ENCODE measurements at regions not wholly inside any gene's neighbourhood (a gene's known extent, or its start where the extent isn't known, plus 50 kb on each side); places are given as distances from the start of the nearest gene placed in this dataset.

- H3K27ac ChIP-seq (ENCODE audit: low read depth in 2 of 2, low read length in 2 of 2): no peak overlapping the region
- H3K36me3 ChIP-seq (ENCODE audit: control insufficient read depth in 2 of 3, insufficient read depth in 3 of 3, low read length in 3 of 3): no peaks in the 10 kb centered on the region
- no peaks in the 10 kb centered on the region for H3K4me1 ChIP-seq (ENCODE audit: control insufficient read depth in 2 of 3, insufficient read depth in 2 of 3, low read depth in 1 of 3, low read length in 3 of 3)
- no peak overlapping the region for H3K4me3 ChIP-seq (ENCODE audit: low read length in 3 of 3)
- no peak overlapping the region for H3K9ac ChIP-seq (ENCODE audit: low read length in 3 of 3)
- FAIRE-seq: no peak
- TF ChIP-seq CTCF (IDR thresholded peaks at IDR 0.05; ENCODE audit: borderline replicate concordance, extremely low read depth, insufficient read depth): no peak
- intact Hi-C loops (cut with DNase I): no loop called here
- no peaks in the 10 kb centered on the region for H3K9me3 ChIP-seq (ENCODE audit: control insufficient read depth in 2 of 3, insufficient read depth in 1 of 3, low read length in 3 of 3)
- H3K27me3 ChIP-seq (ENCODE audit: control insufficient read depth, insufficient read depth, low read length): no peaks in the 10 kb centered on the region
- DNase-seq: no peak
These were observed 99.9 kb upstream of the FAM204A start for GRCh38 chr10:118442032-118442431.

DNA sequence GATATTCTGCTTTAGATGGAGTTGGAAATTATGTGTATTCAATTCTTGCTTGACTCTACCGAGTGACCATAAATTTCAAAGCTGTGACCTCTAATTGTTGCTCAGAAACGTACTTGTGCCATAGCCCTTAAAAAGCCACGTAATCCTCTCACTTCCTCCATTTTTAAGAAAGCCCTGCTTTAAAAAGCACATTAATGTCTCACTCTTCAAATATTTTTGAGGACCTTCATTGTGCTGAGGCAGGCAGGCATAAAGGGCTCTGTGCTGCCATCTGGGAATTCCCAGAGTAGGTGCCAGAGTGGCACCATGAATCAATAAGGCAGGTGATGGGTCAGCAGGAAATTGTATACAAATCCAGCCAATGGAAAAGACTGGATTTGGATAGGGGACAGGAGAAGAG, 97.7 kb upstream of the FAM204A start:
- Histone ChIP-seq H3K4me1 (ENCODE audit: control insufficient read depth in 2 of 3, insufficient read depth in 2 of 3, low read depth in 1 of 3, low read length in 3 of 3) (no peaks in the 10 kb centered on the region), H3K27ac (ENCODE audit: low read depth in 2 of 2, low read length in 2 of 2) (no peak overlapping the region), H3K4me3 (ENCODE audit: low read length in 3 of 3) (no peak overlapping the region), H3K9ac (ENCODE audit: low read length in 3 of 3) (no peak overlapping the region), H3K27me3 (ENCODE audit: control insufficient read depth, insufficient read depth, low read length) (no peaks in the 10 kb centered on the region), H3K36me3 (ENCODE audit: control insufficient read depth in 2 of 3, insufficient read depth in 3 of 3, low read length in 3 of 3) (no peaks in the 10 kb centered on the region), H3K9me3 (ENCODE audit: control insufficient read depth in 2 of 3, insufficient read depth in 1 of 3, low read length in 3 of 3) (no peaks in the 10 kb centered on the region)
- FAIRE-seq: no peak
- intact Hi-C loops (cut with DNase I): no loop called here
- no peak for TF ChIP-seq CTCF (IDR thresholded peaks at IDR 0.05; ENCODE audit: borderline replicate concordance, extremely low read depth, insufficient read depth)
- no peak for DNase-seq

- Histone ChIP-seq H3K9me3 (ENCODE audit: control insufficient read depth in 2 of 3, insufficient read depth in 1 of 3, low read length in 3 of 3) (peaks cover 0 to 3% (median 0%) of the 10 kb centered on the region in 3 donors), H3K27ac (ENCODE audit: low read depth in 2 of 2, low read length in 2 of 2) (no peak overlapping the region), H3K4me1 (ENCODE audit: control insufficient read depth in 2 of 3, insufficient read depth in 2 of 3, low read depth in 1 of 3, low read length in 3 of 3) (no peaks in the 10 kb centered on the region), H3K27me3 (ENCODE audit: control insufficient read depth, insufficient read depth, low read length) (no peaks in the 10 kb centered on the region), H3K4me3 (ENCODE audit: low read length in 3 of 3) (no peak overlapping the region), H3K9ac (ENCODE audit: low read length in 3 of 3) (no peak overlapping the region), H3K36me3 (ENCODE audit: control insufficient read depth in 2 of 3, insufficient read depth in 3 of 3, low read length in 3 of 3) (no peaks in the 10 kb centered on the region)
- no peak for FAIRE-seq
- DNase-seq: no peak
- no peak for TF ChIP-seq CTCF (IDR thresholded peaks at IDR 0.05; ENCODE audit: borderline replicate concordance, extremely low read depth, insufficient read depth)
- intact Hi-C loops (cut with DNase I): no loop called here
These were observed 94.6 kb upstream of the FAM204A start for GRCh38 chr10:118436742-118437141.

DNA sequence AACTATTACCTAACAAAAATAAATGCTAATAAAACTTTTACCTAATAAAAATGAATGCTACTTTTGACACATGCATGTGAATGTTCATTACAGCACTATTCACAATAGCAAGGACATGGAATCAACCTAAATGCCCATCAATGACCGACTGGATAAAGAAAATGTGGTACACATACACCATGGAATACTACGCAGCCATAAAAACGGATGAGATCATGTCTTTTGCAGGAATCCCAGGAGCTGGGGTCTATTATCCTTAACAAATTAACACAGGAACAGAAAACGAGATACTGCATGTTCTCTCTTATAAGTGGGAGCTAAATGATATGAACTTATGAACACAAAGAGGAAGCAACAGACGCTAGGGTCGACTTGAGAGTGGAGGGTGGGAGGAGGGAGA, 88.1 kb upstream of the FAM204A start:
- H3K36me3 ChIP-seq (ENCODE audit: control insufficient read depth in 2 of 3, insufficient read depth in 3 of 3, low read length in 3 of 3): no peaks in the 10 kb centered on the region
- H3K4me1 ChIP-seq (ENCODE audit: control insufficient read depth in 2 of 3, insufficient read depth in 2 of 3, low read depth in 1 of 3, low read length in 3 of 3): no peaks in the 10 kb centered on the region
- no peak overlapping the region for H3K27ac ChIP-seq (ENCODE audit: low read depth in 2 of 2, low read length in 2 of 2)
- FAIRE-seq (no peak), DNase-seq (no peak)
- H3K4me3 ChIP-seq (ENCODE audit: low read length in 3 of 3): no peak overlapping the region
- H3K27me3 ChIP-seq (ENCODE audit: control insufficient read depth, insufficient read depth, low read length): no peaks in the 10 kb centered on the region
- intact Hi-C loops (cut with DNase I): no loop called here
- H3K9ac ChIP-seq (ENCODE audit: low read length in 3 of 3): no peak overlapping the region
- no peak for TF ChIP-seq CTCF (IDR thresholded peaks at IDR 0.05; ENCODE audit: borderline replicate concordance, extremely low read depth, insufficient read depth)
- peaks cover 0 to 3% (median 0%) of the 10 kb centered on the region in 3 donors for H3K9me3 ChIP-seq (ENCODE audit: control insufficient read depth in 2 of 3, insufficient read depth in 1 of 3, low read length in 3 of 3)
